OCI-LY7 (cell line): ENCODE measurements at regions not wholly inside any gene's neighbourhood (a gene's known extent, or its start where the extent isn't known, plus 50 kb on each side); places are given as distances from the start of the nearest gene placed in this dataset.
"Not testable (repeated sequence)": the region's sequence is repeated elsewhere in the genome, so short reads cannot be mapped to it uniquely, and the experiment has no call there.

Source experiments
- CTCF ChIP-seq: fragments of 200-600 bp; sonication (generic); conservative IDR thresholded peaks from 2 replicates; pipeline ENCODE4 v1.5.1; 2014; ENCODE audit warnings: mild to moderate bottlenecking, antibody characterized with exemption, low read length, moderate library complexity, mixed read lengths
- EZH2phosphoT487 ChIP-seq: fragments of 200-600 bp; sonication (generic); IDR thresholded peaks from 2 replicates; pipeline ENCODE4 v1.6.1; 2018; ENCODE audit warnings: low read depth, borderline replicate concordance, mild to moderate bottlenecking, mixed run types, antibody characterized with exemption, low read length, moderate library complexity, mixed read lengths

GRCh38 chr5:74511770-74512169 lies 128.8 kb downstream of the ENC1 start:
- TF ChIP-seq CTCF, EZH2phosphoT487: not testable (repeated sequence)
